Activated CD4-positive, alpha-beta T cell treated with anti-CD3 and anti-CD28 coated beads, Interleukin-2, amount 50 U/mL, for 16 hours (primary cell): ENCODE measurements at regions not wholly inside any gene's neighbourhood (a gene's known extent, or its start where the extent isn't known, plus 50 kb on each side); places are given as distances from the start of the nearest gene placed in this dataset.

ENCODE experiments used
- DNase-seq: peaks from one replicate; pipeline ENCODE4 v3.0.0-alpha.2; 2020

DNA sequence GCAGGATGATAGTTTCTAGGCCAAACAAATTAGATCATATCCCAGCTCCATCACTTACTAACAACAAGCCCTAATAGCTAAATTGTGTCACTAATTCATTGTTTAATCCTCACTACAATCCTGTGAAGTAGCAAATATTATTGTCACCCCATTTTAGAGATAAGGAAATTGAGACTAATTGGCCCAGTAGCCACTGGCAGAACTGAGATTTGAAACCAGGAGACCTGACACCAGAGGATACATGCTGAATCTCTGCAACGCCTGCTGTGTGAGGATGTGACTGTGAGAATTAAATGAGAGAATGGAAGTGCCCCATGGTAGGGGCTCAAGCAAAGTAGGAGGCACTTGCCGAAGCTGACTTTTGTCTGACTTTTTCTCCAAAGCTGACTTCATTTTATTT, 124.3 kb upstream of the CITED2 start:
- no peak for DNase-seq

DNA sequence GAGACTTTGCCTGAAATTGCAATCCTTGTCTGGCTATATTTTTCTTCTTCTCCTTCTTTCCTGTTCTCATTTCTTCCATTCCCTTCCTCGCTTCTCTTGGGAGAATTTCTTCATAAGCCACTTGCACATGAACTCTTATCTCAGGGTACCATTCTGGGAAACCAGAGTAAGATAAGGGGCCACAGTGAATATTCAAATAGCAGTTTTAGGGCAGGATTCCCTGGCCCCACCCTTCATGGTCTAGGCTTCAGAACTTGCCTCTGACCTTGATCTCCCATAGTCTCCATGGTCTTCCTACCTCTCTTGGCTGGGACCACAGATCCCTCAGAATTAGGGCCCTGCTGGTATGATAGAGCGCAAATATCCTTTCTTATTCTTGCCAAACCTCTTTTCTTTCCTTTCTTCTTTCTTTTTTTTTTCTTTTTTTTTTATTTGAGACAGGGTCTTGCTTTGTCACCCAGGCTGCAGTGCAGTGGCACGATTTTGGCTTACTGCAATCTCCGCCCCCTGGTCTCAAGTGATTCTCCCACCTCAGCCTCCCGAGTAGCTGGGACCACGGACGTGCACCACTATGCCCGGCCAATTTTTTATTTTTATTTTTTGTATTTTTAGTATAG, 123.0 kb upstream of the CITED2 start:
- no peak for DNase-seq

DNA sequence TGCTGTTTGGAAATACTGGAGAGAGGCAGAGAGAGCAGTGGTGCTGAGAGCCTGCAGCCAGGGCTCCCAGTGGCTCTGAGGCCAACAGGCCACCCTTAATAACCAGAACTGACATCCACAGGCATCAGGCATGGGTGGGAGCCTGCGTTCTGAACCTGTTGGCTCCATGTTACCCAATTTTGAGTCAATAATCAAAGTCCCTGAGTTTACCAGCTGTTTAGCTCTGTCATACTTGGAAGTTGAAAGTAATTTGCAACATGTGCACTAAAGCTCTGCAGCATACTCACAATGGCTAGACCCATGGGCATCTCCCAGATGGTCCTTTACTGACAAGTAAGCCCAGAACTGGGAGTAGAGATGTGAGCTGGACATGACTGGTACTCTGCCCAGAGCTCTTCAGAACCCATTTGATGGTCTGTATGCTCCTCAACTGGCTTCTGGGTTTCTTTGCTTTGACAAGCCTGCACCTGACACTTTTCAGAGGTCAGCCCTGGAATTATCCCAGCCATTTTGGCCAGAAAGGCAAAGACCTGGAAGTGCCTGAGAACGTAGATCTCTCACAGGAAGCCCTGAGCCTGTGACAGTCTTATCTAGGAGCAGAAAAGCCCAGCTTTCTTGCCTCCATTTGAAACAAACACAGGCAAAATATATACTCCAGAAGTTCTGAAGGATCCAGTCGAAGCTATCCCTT, 122.4 kb upstream of the CITED2 start:
- DNase-seq, result no peak

DNA sequence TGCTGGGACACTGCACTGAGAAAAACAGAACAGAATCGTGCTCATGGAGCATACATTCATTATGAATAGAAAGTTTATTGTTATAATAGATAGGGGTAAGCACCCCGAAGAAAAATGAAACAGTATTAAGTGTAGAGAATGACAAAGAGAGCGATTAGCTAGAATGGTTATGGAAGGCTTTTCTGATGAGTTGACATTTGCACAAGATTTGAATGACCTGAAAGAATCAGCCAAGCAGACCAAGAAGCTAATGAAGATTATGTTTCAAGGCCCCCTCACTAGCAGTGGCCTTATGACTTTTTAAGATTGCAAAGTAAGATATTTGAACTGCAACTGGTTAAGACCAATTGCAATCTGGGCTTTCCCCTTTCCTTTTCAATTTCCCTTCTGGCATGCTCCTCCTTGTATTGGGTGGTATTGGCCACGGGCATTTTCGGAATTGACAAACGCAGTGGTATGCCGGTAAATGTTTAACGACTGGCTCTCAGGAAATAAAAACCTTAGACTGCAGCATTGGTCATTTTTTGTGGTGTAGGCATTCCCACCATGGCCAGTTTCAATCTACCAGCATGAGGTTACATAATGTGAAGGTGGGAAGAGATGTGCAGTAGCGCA, 120.0 kb upstream of the CITED2 start:
- DNase-seq, result no peak

DNA sequence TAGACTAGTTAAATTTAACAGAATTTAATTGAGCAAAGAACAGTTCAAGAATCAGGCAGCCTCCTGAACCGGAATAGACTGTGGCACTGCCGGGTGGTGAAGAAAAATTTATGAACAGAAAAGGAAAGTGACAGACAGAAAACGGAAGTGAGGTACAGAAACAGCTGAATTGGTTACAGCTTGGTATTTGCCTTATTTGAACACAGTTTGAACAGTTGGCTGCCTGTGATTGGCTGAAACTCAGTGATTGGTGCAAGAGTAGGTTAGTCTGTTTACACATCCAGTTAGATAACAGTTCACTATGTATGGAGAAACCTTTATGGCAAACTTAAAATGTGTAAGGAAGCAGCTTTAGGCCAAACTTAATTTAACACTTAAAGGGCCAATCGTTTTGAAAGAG, 116.0 kb upstream of the CITED2 start:
- DNase-seq, result peak; percentile 12

DNA sequence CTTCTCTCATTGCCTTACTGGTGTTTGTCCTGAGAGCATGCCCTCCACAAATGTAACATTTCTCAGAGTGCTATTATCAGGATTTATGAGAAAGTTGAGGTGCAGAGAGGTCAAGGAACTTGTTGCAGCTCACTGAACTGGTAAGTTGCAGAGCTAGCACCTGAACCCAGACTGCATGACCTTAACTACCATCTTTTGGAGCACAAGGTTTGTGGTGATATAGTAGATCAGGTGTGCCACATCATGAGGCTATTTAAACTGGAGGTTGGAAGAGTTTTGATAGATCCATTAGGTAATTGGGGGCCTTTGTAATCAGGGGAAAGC, 112.0 kb upstream of the CITED2 start:
- no peak for DNase-seq

DNA sequence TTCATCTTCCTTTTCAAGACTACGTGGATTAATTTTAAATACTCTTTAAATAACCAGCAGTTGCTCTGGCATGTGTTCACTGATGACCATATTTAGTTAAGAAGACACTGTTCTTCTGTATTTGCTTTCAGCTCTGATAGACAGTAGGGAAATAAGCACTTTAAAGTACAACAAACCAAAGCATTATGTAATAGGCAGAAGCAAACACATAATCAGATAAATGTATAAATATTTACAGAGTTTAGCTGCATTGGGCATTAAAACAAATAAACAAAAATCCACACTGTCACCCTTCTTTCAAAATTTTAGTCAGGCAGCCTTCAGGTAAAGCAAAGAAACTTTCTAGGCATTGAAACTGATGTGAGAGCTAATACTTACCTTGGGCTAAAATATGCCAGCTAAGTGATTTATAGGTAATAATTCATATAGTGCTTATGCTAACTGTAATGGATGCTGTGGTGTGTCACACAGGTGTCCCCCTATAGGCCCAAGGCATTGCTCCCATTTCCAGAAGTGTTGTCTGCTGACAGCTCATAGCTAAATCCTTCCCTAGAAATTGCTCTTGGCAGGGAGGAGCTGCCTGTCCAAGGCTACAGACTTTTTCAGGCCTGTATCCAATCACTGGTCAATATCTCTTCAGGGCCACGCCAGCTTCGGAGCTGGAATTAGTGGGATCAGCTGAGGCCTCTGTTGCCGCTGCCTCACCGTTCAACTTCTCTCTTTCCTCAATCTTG, 111.5 kb upstream of the CITED2 start:
- DNase-seq, result no peak

DNA sequence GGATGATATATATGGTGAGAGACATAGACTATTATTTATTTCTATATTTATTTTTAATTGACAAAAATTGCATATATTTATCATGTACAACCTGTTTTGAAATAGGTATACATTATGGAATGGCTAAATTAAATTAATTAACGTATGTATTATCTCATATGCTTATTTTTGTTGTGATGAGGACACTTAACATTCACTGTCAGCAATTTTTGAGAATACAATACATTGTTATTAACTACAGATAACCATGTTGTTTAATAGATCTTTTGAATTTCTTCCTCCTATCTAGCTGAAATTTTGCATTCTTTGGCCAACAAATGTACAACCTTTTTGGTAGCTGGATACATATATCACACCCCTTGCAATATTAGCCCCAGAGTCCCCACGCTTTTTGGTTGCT, 110.7 kb upstream of the CITED2 start:
- DNase-seq, result no peak

DNA sequence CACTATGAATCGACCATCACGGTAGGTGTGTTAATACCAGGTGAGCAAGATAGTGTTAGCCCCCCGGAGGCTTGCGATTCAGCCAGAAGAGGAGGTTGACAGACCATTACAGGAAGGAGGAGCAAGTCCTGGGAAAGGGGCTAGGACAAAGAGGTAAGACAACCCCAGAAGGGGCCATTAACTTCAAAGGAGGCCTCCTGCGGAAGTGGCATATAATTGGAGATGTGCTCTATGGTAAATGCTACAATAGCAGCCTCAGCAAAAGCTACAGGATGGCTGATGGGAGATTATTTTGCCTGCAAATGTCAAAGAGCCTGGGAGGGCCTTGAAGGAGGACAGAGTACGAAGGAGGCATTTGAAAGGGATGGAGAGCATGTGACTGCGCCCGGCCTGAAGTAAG, 108.6 kb upstream of the CITED2 start:
- DNase-seq, result no peak

DNA sequence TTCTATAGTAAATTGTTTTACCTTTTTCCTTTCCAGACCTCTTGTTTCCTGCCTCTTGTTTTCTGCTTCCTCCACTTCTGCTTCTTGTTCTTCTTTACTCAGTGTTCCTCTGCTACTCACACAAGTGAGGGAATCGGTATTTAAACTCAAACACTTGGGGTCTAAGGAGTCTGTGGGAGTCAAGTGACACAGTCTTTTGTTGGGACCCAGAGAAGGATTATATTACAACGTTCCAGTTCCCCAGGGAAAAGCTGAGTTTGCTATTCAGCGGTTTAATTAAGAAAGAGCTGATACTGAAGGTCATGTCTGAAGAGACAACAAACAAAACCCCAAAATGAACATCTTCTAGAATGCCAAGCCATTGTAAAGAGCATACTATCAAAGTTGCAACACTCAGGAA, 107.8 kb upstream of the CITED2 start:
- no peak for DNase-seq

DNA sequence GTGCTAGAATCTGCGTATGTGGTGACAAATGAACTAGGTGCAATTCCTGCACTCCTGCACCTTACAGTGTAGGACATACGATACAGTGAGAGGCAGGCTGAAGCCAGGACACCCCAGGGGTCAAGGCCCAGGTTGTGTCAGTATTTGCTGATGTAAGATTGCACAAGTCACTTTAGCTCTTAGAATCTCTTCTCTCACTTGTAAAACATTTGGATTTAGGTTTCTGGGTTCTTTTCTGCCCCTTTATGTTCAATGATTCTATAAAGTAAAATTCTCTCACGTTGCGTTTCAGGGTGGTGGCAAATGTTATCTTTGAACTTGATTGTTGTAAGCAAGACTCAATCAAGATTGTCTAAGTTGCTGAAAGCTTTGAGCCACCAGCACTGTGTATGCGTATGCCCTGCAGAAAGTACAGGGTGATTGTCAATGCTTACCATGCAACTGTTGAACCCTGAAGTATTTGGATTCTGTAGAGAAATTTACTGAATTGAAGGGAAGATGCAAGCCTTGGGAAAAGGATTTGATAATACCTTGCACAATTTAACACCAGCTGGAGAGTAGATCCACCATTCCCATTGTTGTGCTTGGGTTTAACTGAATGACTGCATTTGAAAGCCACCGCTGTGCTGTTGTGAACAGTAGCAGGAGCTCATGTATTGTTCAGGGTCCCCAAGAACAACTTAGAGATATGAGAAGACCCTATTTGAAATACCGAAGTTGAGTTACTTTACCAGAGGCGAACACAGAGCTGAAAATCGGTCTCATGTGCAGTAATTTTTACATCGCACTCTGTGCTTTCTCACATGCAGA, 106.1 kb upstream of the CITED2 start:
- DNase-seq, result no peak

DNA sequence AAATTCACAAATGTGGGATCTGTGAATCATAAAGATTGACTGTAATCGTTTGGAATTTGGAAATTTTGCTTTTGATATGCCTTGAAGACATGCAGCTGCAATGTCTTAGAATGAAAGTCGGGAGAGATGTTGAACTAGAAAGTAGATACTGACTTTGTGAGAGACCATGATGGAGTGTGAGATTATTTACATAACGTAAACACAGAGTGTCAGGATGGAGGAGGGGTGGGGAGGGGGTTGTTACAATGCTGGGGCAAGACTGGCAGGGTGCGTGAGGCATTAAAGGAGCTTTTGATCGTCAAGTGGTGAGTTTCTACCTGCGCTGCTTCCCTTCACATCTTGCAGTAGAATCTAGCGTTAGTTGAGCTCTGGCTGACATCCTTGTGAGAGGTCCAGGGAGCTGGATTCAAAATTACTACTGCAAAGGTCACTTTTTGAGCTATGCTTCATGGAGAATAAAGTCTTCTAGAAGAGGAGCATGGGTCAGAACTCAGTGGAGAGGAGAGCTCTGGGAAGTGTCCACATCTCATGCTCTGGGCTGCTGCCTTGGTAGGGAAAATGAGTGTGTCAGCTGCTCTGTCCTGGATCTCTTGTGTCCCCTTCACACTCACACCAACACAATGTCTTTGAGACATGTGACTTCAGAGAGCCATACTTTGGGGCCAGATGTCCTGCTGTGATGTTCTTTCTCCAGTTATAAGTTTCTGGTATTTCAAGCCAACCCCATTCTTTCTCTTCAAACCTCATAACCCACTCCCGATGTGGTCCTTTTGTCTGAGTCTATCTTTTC, 105.2 kb upstream of the CITED2 start:
- no peak for DNase-seq

DNA sequence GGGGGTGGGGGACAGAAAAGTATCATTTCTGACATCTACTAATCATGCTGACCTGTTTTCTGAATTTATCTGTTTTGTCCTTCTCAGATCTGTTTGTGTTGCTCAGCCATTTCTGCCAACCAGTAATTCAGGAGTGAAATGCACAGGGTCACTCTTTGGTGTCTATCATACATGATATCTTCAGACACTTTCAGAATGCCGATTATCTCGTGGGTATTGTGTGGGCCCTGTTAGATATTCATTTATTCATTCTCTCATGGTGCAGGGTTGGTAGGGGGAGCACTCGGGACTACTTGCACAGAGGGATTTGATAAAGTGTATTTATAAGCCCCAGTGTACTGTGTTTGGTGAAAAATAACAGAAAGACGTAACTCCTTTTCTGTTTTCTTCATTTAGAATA, 101.2 kb upstream of the CITED2 start:
- DNase-seq, result no peak

DNA sequence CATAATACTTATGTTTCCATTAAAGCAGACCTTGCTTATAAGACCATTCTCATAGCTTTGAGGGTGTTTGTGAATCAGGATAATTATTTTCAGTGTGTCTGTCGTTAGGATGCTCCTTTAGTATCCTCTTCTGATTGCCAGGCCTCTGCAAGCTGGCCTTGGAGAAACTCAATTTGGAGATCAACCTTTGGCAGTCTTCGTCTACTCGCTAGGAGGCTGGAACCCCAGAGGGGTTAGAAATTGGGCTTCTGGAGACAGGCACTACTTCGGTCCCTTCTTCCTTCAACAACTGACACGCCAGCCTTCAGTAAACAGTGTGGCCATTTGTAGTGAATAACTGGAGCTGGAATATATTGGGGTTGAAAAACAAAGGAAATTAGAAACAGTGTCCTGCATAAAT, 100.8 kb upstream of the CITED2 start:
- no peak for DNase-seq

DNA sequence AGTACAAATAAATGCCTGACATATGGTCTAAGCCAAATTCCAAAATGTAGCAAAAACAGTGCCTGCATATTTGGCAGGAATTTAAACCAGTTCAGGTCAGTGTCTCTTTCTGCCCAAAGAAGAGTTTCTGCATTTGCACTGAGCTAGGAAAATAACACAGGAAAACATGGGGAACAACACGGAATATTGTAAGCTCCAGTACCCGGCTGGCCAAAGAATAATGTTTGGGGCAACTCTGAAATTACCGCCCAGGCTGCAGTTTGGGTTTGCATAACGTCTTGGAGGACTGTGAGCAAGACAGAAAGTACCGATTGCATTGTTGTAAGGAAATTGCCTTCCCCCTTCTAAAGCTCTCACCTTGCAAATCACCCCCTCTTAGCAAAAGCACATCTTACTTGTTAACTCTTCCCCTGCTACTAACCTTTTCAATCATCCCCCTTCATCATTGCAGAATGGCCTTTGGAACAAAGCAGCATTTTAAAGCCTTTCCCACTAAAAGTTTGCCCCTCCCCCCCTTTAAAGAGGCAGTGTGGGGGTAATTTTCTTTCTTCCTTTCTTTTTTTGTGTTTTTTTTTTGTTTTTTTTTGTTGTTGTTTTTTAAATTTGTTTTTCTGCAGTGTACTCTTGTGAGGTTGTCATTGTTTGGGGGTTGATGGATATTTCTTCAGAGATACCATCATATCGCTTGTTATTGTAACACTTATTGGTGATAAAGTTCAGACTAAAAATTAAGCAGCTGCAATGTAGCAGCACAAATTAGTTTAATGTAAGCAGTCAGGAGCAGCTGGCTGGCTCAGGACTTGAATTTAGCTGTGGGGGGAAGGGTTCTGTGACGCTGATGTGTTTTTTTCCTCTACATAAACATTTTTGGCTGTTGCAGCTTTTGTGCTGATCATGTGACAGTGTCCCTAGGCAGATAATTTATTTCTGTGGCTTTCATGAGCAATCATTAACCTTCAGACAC, 100.0 kb upstream of the CITED2 start:
- peak; percentile 21 for DNase-seq

DNA sequence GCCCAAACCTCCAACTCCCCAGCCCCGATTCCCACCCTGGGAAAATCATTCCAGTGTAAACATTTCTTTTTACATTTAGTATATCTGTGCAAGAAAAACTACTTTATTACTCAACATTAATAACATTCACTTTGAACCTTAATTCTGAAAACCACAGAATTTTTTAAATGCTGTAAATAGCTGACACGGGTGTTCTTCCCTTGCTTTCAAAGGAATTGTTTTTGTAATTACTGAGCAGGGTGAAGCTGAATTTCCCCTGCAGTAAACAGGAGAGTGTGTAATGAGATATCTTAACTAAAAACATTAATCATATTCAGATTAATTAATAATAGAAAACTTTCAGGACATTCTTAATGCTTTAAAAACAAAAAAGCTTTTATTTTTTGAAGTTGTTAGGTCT, 99.3 kb upstream of the CITED2 start:
- DNase-seq, result no peak

DNA sequence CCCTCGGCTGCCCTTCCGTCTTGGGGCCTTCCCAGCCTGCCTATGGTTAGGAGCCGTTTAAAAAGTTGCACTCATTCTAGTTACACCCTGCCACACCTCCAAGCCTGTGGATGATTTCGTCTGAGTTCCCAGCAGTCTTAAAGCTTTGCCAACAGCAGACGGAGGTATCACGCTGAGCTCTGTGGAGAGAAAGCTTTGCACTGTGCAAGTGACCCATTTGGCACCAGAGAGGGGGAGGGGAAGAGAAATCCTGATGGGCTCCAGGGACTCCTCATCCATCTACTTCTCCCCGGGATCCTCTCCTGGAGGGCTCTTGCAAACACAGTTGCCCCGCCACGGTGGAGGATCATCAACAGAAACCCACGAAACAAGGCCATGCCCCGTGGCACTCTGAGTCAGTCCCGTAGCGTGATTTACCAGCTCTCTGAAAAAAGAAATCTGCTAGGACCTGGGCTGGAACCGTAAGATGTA, 98.8 kb upstream of the CITED2 start:
- DNase-seq, result no peak

DNA sequence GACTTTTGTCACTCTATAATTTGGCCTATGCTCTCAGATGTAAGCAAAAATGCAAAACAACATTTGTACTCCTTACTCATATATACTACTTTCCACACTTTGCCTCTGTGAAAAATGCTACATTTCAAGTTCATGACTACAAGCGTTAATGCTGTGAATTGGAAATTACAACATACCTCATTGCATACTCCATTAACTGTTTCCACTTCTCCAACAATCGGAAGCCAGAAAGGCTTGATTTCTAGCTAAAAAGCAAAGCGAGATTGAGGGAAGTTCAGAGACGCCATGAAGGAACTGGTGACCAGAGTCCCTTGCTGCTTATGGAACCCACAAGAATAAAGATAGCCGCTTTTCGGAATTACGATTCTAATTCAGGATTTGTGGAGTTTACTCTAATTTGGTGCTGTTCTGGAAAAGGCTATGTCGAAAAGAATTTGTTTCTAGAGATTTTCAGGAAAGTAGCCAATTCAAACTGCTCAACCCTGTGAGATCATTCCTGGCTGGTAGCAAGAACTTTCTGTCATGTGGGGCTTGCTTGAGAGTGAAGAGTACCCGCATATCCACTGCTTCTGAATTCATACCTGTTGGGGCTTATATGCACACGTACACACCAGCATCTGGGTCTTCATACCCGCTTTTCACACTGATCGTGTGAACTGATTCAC, 98.0 kb upstream of the CITED2 start:
- no peak for DNase-seq

DNA sequence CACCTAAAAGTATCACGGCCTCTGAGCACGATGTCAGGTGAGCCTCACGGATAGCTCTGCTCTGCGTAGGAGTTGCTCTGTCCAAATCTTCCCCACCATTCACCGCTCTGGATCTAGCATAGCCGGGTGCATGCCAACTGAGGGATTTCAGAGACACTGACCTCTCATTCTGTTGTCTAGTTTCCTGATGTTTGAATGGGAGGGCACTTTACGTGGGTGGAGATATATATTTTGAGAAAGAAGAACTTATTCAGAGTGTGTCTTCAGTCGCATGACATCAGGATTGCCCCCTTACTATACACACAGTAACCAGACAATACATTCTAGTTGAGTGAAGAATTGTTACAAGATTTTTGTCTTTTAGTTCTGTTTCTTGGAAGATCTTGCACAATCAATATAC, 96.5 kb upstream of the CITED2 start:
- DNase-seq, result no peak

DNA sequence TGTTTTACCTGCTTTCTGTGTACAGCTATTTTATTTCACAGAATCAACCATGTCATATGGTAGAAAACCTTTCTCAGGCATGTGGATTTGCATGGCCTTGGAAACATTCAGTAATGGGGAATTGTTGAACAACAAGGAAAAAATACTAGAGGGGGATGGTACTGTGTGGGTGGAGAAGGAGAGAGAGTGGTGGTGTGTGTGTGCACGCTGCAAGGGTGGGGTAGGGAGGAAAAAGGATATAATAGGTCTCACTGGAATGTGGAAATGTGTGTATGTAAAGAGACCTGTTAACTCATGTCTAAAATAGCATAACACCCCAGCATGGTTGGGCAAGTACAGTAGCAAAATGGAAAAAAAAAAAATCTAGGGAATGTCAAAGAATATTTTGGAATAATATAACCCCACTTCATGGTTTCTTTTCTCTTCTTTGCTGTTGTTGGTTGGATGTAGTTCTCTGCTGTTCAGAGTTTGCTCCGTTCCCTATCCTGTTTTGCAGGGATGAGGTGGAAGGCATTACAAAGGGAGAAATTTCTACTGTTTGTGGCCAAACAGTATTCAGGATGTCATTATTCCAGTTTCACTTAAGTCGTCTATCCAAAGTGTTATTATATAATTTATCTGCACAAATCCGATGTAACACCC, 93.9 kb upstream of the CITED2 start:
- no peak for DNase-seq
